T-helper 2 cell (primary cell): ENCODE measurements at regions not wholly inside any gene's neighbourhood (a gene's known extent, or its start where the extent isn't known, plus 50 kb on each side); places are given as distances from the start of the nearest gene placed in this dataset.
A peak's percentile ranks its signal among the peaks of the same experiment; 100 is the strongest.
"Not testable (repeated sequence)": the region's sequence is repeated elsewhere in the genome, so short reads cannot be mapped to it uniquely, and the experiment has no call there.

ENCODE experiments used
- DNase-seq, 5 experiments: peaks; one replicate each; pipeline versions ENCODE4 v3.0.0 to v3.0.0-alpha.2; 2012 to 2022

DNA sequence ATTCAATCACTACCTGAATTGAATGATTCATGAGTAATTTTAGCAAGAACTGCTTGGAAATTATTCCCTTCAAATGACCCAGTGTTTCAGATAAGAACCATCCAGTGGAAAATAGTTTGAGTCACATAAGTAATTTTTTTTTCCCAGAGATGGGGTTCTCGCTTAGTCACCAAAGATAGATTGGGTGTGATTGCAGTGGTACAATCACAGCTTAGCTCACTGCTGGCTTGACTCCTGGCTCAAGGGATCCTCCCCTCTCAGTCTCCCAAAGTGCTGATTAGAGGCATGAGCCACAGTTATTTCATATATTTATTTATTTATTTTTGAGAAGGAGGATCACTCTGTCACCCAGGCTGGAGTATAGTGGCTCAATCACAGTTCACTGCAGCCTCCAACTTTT lies 574.5 kb upstream of the ARRDC3 start:
- DNase-seq = no peak

DNA sequence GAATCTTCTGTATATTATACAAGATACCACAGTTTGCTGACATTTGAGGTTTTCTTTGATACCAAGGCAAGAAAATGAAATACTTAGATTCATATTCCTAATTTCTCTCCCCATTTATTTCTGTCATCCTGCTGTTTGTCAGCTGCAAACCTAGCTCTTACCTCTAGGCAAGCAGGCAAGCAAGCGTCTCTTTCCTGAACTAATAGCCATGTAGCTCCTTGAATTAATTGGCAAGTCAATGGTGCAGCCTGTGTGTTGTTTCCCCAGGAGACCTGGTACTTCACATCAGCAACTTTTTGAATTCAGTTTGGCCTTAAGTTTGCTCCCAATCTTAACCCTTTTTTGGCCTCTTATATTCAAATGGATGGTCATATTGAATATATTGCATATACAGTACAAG lies 573.6 kb upstream of the ARRDC3 start:
- DNase-seq = no peak

DNA sequence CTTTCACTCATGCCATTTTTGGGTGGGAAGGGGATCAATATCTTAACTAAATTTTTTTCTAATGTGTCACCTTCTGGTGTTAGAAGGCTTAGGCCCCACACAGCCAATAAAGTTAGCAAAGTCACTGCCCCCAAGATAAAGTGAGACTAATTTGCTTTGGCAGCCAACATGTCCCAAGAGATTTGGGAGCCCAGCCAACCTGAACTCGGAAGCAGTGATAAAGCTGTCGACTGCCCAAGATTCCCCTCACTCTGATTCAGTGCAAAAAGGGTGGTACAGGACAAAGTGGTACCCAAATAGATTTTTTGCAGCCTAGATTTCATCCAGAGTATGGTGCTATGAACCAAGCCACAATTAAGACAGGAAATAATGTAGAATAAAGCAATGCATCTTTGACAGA lies 572.5 kb upstream of the ARRDC3 start:
- no peak for DNase-seq

GRCh38 chr5:91954136-91954535 lies 571.0 kb upstream of the ARRDC3 start:
- no peak for DNase-seq

- no peak for DNase-seq
These were observed 567.2 kb upstream of the ARRDC3 start for GRCh38 chr5:91950328-91950727.

DNA sequence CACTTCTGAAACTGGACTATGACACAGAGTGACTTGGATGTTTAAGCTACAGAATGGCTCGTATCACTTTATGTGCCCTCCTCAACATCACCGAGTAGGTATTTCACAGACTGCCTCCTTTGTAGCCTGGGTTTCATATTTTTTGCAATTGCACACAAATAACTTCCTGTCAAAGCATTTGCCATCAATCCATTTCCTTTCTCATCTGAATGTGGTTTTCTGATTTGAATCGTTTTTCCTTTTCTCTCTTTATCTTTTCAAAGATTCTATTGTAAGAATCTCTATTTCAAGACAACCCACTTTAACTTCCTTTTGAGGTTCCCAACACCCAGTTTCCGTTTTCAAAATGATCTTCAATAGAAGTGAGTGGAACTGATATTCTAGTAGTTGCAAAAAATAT lies 563.8 kb upstream of the ARRDC3 start:
- DNase-seq = peak in 1 of 5 experiments; percentile 6

DNA sequence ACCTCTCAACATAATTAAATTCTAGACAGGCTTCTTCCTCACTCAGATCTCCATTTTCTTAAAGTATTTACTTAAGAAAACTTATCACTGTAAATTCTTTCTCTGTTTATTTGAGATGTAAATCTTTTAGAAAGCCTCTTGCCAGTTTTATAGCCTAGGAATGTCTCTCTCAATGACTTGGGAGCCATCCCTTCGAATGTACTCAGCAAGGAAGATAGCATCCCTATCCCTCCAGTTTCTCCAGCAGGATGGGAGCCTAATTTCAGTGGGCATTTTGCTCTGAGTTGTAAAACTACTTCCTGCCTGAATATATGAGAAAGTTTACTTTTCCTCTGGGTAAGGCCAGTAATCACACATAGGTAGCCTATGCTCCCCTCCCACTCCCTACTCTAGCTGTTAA lies 558.5 kb upstream of the ARRDC3 start:
- DNase-seq = no peak

GRCh38 chr5:91938441-91938840 lies 555.3 kb upstream of the ARRDC3 start:
- no peak for DNase-seq

DNA sequence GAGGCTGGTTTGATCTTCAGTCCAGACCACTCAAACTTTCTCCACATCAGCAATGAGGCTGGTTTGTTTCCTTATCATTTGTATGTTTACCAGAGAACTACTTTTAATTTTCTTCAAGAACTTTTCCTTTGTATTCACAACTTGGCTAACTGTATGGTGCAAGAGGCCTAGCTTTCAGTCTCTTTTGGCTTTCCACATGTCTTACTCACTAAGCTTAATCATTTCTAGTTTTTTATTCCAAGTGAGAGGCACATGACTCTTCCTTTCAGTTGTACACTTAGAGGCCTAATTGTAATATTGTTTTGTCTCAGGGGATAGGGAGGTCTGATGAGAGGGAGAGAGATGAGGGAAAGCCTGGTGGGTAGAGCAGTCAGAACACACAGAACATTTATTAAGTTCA lies 554.0 kb upstream of the ARRDC3 start:
- no peak for DNase-seq

- no peak for DNase-seq
These were observed 546.4 kb upstream of the ARRDC3 start for GRCh38 chr5:91929522-91929817.

- DNase-seq = no peak
These were observed 545.8 kb upstream of the ARRDC3 start for GRCh38 chr5:91928754-91929521.

DNA sequence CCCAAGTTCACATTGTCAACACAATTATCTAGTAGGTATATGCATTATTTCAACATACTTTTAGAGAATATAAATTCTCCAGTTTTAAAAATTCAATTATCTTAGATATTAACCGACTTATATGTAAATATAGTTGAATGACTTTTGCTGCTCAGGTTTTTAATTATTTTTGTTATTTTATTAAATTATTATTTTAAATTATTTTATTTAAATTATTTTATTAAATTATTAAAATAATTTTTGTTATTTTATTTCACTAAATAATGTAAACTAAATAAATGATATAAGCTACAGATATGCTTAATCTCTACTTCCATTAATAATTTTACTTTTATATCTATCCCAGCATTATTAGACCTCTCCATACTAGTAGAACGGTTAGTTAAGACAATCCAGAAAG lies 544.3 kb upstream of the ARRDC3 start:
- no peak for DNase-seq

DNA sequence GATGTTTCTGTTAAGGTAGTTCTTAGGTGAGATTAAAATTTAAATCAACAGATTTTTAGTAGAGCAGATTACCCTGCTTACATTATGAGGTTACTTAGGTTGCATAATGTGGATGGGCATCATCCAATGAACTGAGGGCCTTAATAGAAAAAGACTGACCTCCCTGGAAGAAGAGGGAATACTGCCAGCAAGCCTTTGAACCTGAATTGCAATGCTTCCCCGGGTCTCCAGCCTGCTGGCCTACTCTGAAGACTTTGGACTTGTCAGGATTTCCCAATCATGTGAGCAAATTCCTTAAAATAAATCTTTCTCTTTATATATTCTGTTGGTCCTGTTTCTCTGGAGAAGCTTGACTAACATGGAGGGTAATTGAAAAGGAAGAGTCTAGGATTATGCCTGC lies 542.1 kb upstream of the ARRDC3 start:
- no peak for DNase-seq

DNA sequence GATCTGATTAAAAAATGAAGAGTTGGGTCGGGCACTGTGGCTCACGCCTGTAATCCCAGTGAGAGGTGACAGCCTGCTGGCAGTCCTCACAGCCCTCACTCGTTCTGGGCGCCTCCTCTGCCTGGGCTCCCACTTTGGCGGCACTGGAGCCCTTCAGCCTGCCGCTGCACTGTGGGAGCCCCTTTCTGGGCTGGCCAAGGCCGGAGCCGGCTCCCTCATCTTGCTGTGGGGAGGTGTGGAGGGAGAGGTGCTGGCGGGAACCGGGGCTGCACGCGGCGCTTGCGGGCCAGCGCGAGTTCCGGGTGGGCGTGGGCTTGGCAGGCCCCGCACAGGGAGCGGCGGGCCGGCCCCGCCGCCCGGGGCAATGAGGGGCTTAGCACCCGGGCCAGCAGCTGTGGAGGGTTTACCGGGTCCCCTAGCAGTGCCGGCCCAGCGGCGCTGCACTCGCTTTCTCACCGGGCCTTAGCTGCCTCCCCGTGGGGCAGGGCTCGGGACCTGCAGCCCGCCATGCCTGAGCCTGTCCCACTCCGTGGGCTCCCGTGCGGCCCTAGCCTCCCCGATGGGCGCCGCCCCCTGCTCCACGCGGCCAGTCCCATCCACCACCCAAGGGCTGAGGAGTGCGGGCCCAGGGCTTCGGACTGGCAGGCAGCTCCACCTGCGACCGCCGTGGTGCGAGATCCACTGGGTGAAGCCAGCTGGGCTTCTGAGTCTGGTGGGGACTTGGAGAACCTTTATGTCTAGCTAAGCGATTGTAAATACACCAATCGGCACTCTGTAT lies 534.1 kb upstream of the ARRDC3 start:
- not testable (repeated sequence) for DNase-seq

DNA sequence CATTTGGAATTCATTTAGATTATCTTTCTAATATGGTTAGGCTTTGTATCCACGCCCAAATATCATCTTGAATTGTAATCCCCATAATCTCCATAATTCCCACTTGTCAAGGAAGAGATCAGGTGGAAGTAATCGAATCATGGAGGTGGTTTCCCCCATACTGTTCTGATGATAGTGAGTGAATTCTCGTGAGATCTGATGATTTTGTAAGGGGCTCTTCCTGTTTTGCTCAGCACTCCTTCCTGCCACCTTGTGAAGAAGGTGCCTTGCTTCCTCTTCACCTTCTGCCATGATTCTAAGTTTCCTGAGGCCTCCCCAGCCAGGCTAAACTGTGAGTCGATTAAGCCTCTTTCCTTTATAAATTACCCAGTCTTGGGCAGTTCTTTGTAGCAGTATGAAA lies 527.5 kb upstream of the ARRDC3 start:
- no peak for DNase-seq

DNA sequence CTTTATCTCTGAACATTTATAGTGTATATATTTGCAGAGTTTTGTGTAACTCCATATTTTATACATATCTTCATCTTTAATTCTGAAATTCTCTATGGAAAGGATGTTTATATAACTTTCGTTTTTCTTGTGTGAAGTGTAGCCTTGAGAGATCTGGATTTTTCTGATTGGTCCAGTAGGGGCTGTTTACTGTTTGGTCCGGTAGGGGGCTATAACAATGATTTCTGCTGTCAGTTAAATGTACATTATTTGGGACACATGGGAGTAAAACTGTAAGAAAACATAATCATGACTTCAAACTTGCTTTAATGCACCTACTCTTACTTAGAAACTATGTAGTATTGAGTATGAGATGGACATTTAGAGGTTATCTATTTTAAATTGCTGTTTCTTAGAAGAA lies 527.1 kb upstream of the ARRDC3 start:
- no peak for DNase-seq

GRCh38 chr5:91906494-91906893 lies 523.4 kb upstream of the ARRDC3 start:
- DNase-seq = no peak

- DNase-seq = no peak
These were observed 522.9 kb upstream of the ARRDC3 start for GRCh38 chr5:91906027-91906426.

DNA sequence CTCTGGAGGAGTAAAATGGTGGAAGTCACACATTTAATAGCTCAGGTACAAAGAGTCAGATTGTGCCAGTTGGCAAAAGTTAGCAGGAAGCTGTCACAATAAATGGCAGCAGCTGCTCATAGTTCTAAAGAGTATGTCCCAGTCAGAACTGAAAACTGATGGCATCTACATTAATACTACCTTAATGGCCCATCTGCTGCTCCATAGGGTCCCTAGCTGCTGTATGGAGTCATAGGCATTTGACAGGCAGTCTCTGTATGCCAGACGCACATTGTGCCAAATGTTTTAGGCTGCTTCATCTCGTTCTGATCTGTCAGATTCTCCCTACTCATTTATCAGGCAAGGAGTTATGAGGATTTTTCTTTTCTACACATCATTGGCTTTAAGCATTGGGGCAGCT lies 515.8 kb upstream of the ARRDC3 start:
- DNase-seq = no peak

DNA sequence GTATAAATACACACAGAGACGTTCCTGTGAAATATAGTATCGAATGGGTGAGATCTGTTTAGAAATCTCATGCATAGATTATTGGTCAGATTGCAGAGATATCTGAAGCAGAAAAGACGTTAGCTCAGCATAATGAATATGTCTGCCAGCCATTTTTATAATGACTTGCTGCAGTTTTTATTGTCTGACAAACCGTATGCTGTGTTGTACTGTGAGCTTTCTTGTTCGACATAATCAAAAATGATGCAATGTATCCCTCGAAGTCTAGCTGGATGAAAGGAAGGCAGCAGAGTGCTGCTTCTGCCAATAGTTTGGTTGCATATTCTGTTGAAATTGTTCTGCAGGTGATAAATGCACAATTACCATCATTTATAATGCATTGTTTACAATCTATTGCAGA lies 514.9 kb upstream of the ARRDC3 start:
- no peak for DNase-seq

- DNase-seq = no peak
These were observed 505.7 kb upstream of the ARRDC3 start for GRCh38 chr5:91888810-91889209.

- DNase-seq = no peak
These were observed 502.5 kb upstream of the ARRDC3 start for GRCh38 chr5:91885291-91886265.

GRCh38 chr5:91884036-91884435 lies 500.9 kb upstream of the ARRDC3 start:
- DNase-seq = no peak
